ENCODE measurements at regions not wholly inside any gene's neighbourhood (a gene's known extent, or its start where the extent isn't known, plus 50 kb on each side); places are given as distances from the start of the nearest gene placed in this dataset.

GRCh38 chr2:128599700-128600099 is 281.0 kb upstream of the HS6ST1 start:
- TF ChIP-seq CTCF (IDR thresholded peaks at IDR 0.05) (no peak), POLR2A (IDR thresholded peaks at IDR 0.05) (no peak)

Measured in right lobe of liver (tissue), 4 donors.